ENCODE measurements at regions not wholly inside any gene's neighbourhood (a gene's known extent, or its start where the extent isn't known, plus 50 kb on each side); places are given as distances from the start of the nearest gene placed in this dataset.

DNA sequence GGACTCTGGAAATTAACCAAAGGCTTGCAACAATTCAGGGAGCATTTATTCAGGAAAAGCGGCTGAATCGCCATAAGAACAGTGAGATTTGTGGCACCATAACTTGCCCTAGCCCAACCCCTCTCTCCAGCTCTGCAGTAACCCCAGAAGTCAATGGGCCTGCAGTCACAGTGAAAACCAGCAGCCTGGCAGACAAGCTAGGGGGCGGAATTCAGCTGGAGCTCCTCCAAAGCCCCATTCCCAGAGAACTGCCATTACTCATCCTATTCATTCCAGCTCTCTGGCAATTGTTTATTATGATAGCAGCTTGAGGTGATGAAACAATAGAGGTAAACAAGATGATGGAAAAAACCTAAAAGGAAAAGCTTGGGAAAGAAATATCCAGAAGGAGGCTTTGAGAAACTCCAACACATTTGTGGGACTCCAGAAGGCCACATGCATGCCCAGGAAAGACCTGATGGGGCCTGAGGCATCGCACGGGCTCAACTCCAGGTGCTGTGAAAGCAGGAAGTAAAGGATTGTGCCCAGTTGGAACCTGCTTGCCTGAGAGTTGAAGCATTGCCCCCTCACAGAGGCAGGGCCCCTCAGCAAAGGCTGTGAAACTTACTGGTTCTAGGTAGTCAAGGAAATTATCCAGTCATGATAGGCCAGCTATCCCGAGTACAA is 126.7 kb downstream of the TWIST2 start:
- H3K4me3 ChIP-seq (replicated peaks in 1 of 3): no peak overlapping the region
- no peaks in the 10 kb centered on the region for H3K9me3 ChIP-seq
- 76 to 80% methylated on average over 6 of the region's 6 CpGs for WGBS, 2 donors
- no peaks in the 10 kb centered on the region for H3K36me3 ChIP-seq
- peaks cover 0 to 4% of the 10 kb centered on the region in 2 donors for H3K4me1 ChIP-seq
- peak overlapping the region in 2 of 3 donors; percentile 29 to 51 for H3K27ac ChIP-seq
- intact Hi-C loops (cut with DNase I): no loop called here
- DNase-seq: no peak
- no peaks in the 10 kb centered on the region for H3K27me3 ChIP-seq
- TF ChIP-seq POLR2A (IDR thresholded peaks at IDR 0.05): no peak
- TF ChIP-seq, protein P1, sequence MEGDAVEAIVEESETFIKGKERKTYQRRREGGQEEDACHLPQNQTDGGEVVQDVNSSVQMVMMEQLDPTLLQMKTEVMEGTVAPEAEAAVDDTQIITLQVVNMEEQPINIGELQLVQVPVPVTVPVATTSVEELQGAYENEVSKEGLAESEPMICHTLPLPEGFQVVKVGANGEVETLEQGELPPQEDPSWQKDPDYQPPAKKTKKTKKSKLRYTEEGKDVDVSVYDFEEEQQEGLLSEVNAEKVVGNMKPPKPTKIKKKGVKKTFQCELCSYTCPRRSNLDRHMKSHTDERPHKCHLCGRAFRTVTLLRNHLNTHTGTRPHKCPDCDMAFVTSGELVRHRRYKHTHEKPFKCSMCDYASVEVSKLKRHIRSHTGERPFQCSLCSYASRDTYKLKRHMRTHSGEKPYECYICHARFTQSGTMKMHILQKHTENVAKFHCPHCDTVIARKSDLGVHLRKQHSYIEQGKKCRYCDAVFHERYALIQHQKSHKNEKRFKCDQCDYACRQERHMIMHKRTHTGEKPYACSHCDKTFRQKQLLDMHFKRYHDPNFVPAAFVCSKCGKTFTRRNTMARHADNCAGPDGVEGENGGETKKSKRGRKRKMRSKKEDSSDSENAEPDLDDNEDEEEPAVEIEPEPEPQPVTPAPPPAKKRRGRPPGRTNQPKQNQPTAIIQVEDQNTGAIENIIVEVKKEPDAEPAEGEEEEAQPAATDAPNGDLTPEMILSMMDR (IDR thresholded peaks at IDR 0.05): no peak

DNA sequence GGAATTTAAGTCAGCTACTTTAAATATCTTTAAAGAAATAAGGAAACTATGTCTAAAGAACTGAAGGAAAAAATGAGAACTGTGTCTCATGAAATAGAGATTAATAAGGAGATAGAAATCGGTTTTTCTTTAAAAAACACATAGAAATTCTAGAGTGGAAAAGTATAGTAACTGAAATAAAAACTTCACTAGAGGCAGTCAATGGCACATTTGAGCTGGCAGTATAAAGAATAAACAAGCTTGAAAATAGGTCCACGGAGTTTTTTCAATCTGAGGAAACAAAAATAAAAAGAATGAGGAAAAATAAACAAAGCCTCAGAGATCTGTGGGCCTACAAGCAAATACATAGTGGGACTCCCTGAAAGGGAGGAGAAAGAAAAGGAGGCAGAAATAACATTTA is 127.5 kb downstream of the TWIST2 start:
- WGBS, 2 donors: 74 to 78% methylated on average over 2 of the region's 2 CpGs
- DNase-seq: no peak
- Histone ChIP-seq H3K36me3 (no peaks in the 10 kb centered on the region), H3K4me1 (peaks cover 0 to 4% of the 10 kb centered on the region in 2 donors), H3K27ac (no peak overlapping the region), H3K27me3 (no peaks in the 10 kb centered on the region), H3K9me3 (no peaks in the 10 kb centered on the region), H3K4me3 (replicated peaks in 1 of 3) (no peak overlapping the region)
- TF ChIP-seq POLR2A (IDR thresholded peaks at IDR 0.05): no peak
- TF ChIP-seq, protein P1 (IDR thresholded peaks at IDR 0.05): no peak
- intact Hi-C loops (cut with DNase I): no loop called here

DNA sequence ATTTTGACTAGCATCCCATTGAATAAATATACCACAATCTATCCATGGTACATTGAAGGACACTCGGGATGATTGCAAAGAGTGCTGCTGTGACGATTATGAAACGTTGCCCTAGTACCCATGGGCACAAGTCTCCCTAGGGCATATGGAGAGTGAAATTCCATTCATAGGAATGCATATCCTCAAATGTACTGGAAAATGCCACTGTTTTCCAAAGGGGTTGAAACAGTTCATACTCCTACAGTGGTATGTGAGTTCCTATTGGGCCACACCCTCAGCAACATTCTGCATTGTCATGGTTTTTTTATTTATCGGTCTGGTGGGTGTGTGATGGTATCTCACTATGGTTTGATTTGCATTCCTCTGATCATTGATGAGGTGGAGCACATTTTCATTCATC is 130.6 kb downstream of the TWIST2 start:
- no peak overlapping the region for H3K27ac ChIP-seq
- no peaks in the 10 kb centered on the region for H3K36me3 ChIP-seq
- H3K4me1 ChIP-seq: peaks cover 0 to 4% of the 10 kb centered on the region in 2 donors
- no peaks in the 10 kb centered on the region for H3K9me3 ChIP-seq
- H3K4me3 ChIP-seq (replicated peaks in 1 of 3): no peak overlapping the region
- WGBS, 2 donors: 79 to 89% methylated on average over 4 of the region's 4 CpGs
- H3K27me3 ChIP-seq: no peaks in the 10 kb centered on the region
- intact Hi-C loops (cut with DNase I): no loop called here
- DNase-seq: no peak
- TF ChIP-seq, protein P1 (IDR thresholded peaks at IDR 0.05): no peak
- TF ChIP-seq POLR2A (IDR thresholded peaks at IDR 0.05): no peak

DNA sequence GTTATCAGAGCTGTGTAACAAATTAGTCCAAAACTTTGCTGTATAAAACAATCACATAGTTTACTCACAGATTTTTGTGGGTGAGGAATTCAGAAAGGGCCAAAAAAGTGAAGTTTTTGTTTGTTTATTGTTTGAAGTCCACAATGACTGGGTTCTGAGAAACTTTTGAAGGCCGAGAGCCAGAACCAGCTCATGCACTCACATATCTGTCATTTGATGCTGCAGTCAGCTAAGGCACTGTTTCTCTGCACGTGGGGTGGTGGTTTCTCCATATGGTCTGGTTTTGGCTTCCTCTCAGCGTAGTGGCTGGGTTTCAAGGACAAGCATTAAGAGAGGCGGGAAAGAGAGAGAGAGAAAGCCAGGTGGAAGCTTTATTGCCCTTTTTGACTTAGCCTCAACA is 131.8 kb downstream of the TWIST2 start:
- Histone ChIP-seq H3K27me3 (no peaks in the 10 kb centered on the region), H3K4me3 (replicated peaks in 1 of 3) (no peak overlapping the region), H3K27ac (no peak overlapping the region), H3K9me3 (no peaks in the 10 kb centered on the region), H3K36me3 (no peaks in the 10 kb centered on the region), H3K4me1 (peaks cover 0 to 2% of the 10 kb centered on the region in 2 donors)
- WGBS, 2 donors: 86 to 92% methylated on average over 4 of the region's 4 CpGs
- no peak for TF ChIP-seq POLR2A (IDR thresholded peaks at IDR 0.05)
- TF ChIP-seq, protein P1 (IDR thresholded peaks at IDR 0.05): no peak
- DNase-seq: no peak
- intact Hi-C loops (cut with DNase I): no loop called here

DNA sequence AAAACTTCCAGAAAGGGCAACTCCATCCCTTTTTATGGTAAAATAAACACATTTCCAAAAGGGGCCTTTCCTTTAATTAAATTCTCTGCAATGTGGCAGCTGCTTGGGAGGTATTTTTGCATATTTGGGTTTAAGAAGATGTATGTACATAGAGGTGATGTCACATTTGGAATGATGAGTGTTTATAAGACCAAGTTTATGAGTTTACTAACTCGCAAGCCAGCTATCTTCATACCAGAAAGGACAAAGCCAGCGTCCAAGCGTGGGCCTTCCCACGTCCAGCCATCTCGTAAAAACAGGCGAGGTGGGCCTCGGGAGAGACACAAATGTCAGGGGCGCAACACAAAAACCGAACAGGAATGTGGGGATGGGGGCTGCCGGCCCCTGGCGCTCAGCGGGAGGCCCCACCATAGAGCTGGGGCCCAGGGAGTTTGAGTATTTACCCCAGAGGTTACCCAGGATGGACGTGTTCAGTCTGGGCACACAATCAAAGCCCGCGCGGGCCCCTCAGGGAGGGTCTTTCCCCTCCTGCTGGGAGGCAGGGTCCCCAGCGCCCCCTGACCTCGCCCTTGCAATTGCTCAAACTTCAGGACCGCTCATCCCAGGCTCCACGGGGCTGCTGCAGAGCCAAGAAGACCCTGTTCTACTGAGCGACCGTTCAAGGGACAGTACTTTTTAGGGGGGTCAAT is 137.3 kb downstream of the TWIST2 start:
- 76 to 91% methylated on average over 17 to 21 of the region's 22 CpGs for WGBS, 2 donors
- Histone ChIP-seq H3K9me3 (no peaks in the 10 kb centered on the region), H3K4me3 (replicated peaks in 1 of 3) (no peak overlapping the region), H3K27ac (no peak overlapping the region), H3K27me3 (no peaks in the 10 kb centered on the region), H3K4me1 (no peaks in the 10 kb centered on the region), H3K36me3 (no peaks in the 10 kb centered on the region)
- DNase-seq: no peak
- intact Hi-C loops (cut with DNase I): no loop called here
- TF ChIP-seq POLR2A (IDR thresholded peaks at IDR 0.05): no peak
- TF ChIP-seq, protein P1 (IDR thresholded peaks at IDR 0.05): no peak
